ENCODE measurements at regions not wholly inside any gene's neighbourhood (a gene's known extent, or its start where the extent isn't known, plus 50 kb on each side); places are given as distances from the start of the nearest gene placed in this dataset.

DNA sequence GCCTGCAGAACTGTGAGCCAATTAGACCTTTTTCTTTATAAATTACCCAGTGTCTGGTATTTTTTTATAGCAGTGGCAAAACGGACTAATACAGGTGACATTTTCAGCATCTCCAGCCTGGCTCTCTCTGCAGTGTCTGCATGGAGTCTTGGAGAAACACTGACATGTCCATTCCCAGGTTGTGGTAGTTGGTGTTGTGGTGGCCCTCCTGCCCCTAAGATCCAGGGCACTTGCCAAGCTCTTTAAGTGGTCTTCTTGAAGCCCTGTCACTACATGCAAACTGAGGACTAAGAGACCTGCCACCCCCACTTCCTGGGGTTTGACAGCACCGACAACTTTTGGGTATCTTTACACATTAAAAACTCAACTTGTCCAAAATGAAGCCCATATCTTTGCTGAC lies 419.4 kb downstream of the NPHP4 start:
- TF ChIP-seq, protein P1, sequence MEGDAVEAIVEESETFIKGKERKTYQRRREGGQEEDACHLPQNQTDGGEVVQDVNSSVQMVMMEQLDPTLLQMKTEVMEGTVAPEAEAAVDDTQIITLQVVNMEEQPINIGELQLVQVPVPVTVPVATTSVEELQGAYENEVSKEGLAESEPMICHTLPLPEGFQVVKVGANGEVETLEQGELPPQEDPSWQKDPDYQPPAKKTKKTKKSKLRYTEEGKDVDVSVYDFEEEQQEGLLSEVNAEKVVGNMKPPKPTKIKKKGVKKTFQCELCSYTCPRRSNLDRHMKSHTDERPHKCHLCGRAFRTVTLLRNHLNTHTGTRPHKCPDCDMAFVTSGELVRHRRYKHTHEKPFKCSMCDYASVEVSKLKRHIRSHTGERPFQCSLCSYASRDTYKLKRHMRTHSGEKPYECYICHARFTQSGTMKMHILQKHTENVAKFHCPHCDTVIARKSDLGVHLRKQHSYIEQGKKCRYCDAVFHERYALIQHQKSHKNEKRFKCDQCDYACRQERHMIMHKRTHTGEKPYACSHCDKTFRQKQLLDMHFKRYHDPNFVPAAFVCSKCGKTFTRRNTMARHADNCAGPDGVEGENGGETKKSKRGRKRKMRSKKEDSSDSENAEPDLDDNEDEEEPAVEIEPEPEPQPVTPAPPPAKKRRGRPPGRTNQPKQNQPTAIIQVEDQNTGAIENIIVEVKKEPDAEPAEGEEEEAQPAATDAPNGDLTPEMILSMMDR (IDR thresholded peaks at IDR 0.05): no peak
- TF ChIP-seq EZH2phosphoT487 (IDR thresholded peaks at IDR 0.05): no peak
- TF ChIP-seq EZH2 (IDR thresholded peaks at IDR 0.05): no peak

All from neural progenitor cell (in vitro differentiated cells).